K562 (cell line): ENCODE measurements at regions not wholly inside any gene's neighbourhood (a gene's known extent, or its start where the extent isn't known, plus 50 kb on each side); places are given as distances from the start of the nearest gene placed in this dataset.

Experiments used
- ATAC-seq: fragments of 200-7000 bp; cut with Tn5 transposase; 3 replicates; pipeline ENCODE4 v1.9.1; 2020; ENCODE audit warnings: moderate library complexity
- BruUV-seq: library from RNA; stranded (reverse); fragments of 400-500 nt; replicated peaks from 2 replicates; lab custom pipeline; 2021; lab: Mats Ljungman, UMichigan
- CTCF ChIA-PET: fragments of 300-600 bp; formaldehyde crosslinking; extraction: SDS; loops from one replicate; lab custom pipeline; 2021; ENCODE audit warnings: low intra/inter-chr PET ratio; lab: Yijun Ruan, JAX
- POLR2A ChIA-PET: fragments of 300-600, 350-650 bp; sonication (Branson Sonifier 250); formaldehyde crosslinking; extraction: SDS; loops from one replicate; lab custom pipeline; 2021; ENCODE audit warnings: antibody characterized with exemption, inconsistent platforms; lab: Yijun Ruan, JAX
- DNase-seq, 4 experiments: peaks; one replicate each; pipeline versions ENCODE4 v3.0.0 to v3.0.0-alpha.2; 2011 to 2018; ENCODE audit warnings: low spot score in 3 of 4, mixed read lengths in 3 of 4; ENCODE audit errors: extremely low read depth in 1 of 4
- FAIRE-seq: peaks from 2 replicates; lab custom pipeline; 2011; peaks lifted over from hg19 to GRCh38; lab: Jason Lieb, UNC
- H2AFZ ChIP-seq: 2 replicates; pipeline ENCODE4 v1.6.0; 2011; ENCODE audit warnings: low read depth, low read length, control low read depth, inconsistent platforms
- H3K27ac ChIP-seq: fragments of 200-600 bp; 3 replicates; pipeline ENCODE4 v1.8.0; 2011; ENCODE audit warnings: low read depth, mild to moderate bottlenecking, control low read depth, inconsistent platforms, low read length, moderate library complexity, mixed read lengths; ENCODE audit errors: extremely low read depth
- H3K27me3 ChIP-seq, 2 experiments: fragments of 300-600 bp in 1 of 2; 2 replicates in 1 of 2; 3 replicates in 1 of 2; pipeline versions ENCODE4 v1.6.0 to v1.8.0; 2011; ENCODE audit warnings: inconsistent platforms in 2 of 2, low read length in 2 of 2, mild to moderate bottlenecking in 1 of 2, mixed read lengths in 1 of 2, moderate library complexity in 1 of 2; ENCODE audit not compliant: control insufficient read depth in 2 of 2, insufficient read depth in 2 of 2
- H3K36me3 ChIP-seq: fragments of 300-600 bp; 3 replicates; pipeline ENCODE4 v1.8.0; 2011; ENCODE audit warnings: mild to moderate bottlenecking, low read length, inconsistent platforms; ENCODE audit not compliant: control insufficient read depth, insufficient read depth
- H3K4me1 ChIP-seq, 2 experiments: fragments of 200-600 bp in 1 of 2; replicated peaks in 1 of 2; 2 replicates in 1 of 2; 3 replicates in 1 of 2; pipeline versions ENCODE4 v1.5.1 to v1.8.0; 2011; ENCODE audit warnings: inconsistent platforms in 2 of 2, low read length in 2 of 2, mild to moderate bottlenecking in 1 of 2, mixed read lengths in 1 of 2, moderate library complexity in 1 of 2; ENCODE audit not compliant: control insufficient read depth in 2 of 2, insufficient read depth in 2 of 2
- H3K4me2 ChIP-seq: 2 replicates; pipeline ENCODE4 v1.6.1; 2011; ENCODE audit warnings: low read length, control low read depth, inconsistent platforms, mixed read lengths; ENCODE audit not compliant: insufficient read depth
- H3K4me3 ChIP-seq: fragments of 200-600 bp; sonication (generic), shearing (Covaris generic); 2 replicates; pipeline ENCODE4 v1.5.1; 2016; ENCODE audit warnings: control low read depth, inconsistent platforms
- H3K79me2 ChIP-seq: fragments of 200-600 bp; 3 replicates; pipeline ENCODE4 v1.8.0; 2011; ENCODE audit warnings: low read length, inconsistent platforms; ENCODE audit not compliant: control insufficient read depth, insufficient read depth
- H3K9ac ChIP-seq, 2 experiments: 2 replicates each; pipeline versions ENCODE4 v1.6.0 to v1.6.1; 2011; ENCODE audit warnings: low read depth in 2 of 2, low read length in 2 of 2, control low read depth in 1 of 2, inconsistent platforms in 1 of 2, mild to moderate bottlenecking in 1 of 2, mixed read lengths in 1 of 2; ENCODE audit not compliant: insufficient read depth in 1 of 2
- H3K9me1 ChIP-seq: one replicate; pipeline ENCODE4 v1.6.0; 2011; ENCODE audit warnings: inconsistent platforms, mild to moderate bottlenecking, low read length, moderate library complexity; ENCODE audit not compliant: control insufficient read depth, insufficient read depth
- H3K9me3 ChIP-seq: replicated peaks from 2 replicates; pipeline ENCODE4 v1.5.1; 2011; ENCODE audit warnings: low read depth, low read length, inconsistent platforms; ENCODE audit not compliant: control insufficient read depth, insufficient read depth
- H4K20me1 ChIP-seq: replicated peaks from 2 replicates; pipeline ENCODE4 v1.6.1; 2011; ENCODE audit warnings: low read length, inconsistent platforms, mixed read lengths; ENCODE audit not compliant: control insufficient read depth, insufficient read depth
- E2F1 ChIP-seq: sonication (generic); formaldehyde crosslinking; IDR thresholded peaks from 2 replicates; pipeline ENCODE4 v1.8.1; 2023; ENCODE audit warnings: mild to moderate bottlenecking, missing genetic modification reagents, moderate library complexity
- MEIS2 ChIP-seq: fragments of 450-650 bp; IDR thresholded peaks from 2 replicates; pipeline ENCODE4 v1.6.1; 2014; ENCODE audit warnings: mild to moderate bottlenecking; ENCODE audit not compliant: partially characterized antibody
- PHF20 ChIP-seq: fragments of 450-650 bp; IDR thresholded peaks from 2 replicates; pipeline ENCODE4 v1.6.1; 2018; ENCODE audit not compliant: partially characterized antibody
- PTBP1 ChIP-seq: fragments of 200-400 bp; formaldehyde crosslinking; IDR thresholded peaks from 2 replicates; pipeline ENCODE4 v1.6.1; 2017; ENCODE audit warnings: low read depth, low read length
- RBM39 ChIP-seq: fragments of 200-400 bp; formaldehyde crosslinking; optimal IDR thresholded peaks from 2 replicates; pipeline ENCODE3; 2018; ENCODE audit warnings: low read depth, low read length
- SP2 ChIP-seq: IDR thresholded peaks from 2 replicates; pipeline ENCODE4 v1.6.1; 2011; ENCODE audit warnings: mild to moderate bottlenecking, low read depth, low read length, moderate library complexity; ENCODE audit not compliant: poor library complexity, severe bottlenecking; ENCODE audit errors: extremely low read depth
- ZNF639 ChIP-seq, 2 experiments: fragments of 200-800 bp in 1 of 2; sonication (Bioruptor generic) in 1 of 2; sonication (generic) in 1 of 2; formaldehyde crosslinking in 1 of 2; IDR thresholded peaks in 1 of 2; conservative IDR thresholded peaks in 1 of 2; 2 replicates each; pipeline versions ENCODE4 v1.5.0 to v1.6.1; 2016 to 2020; ENCODE audit warnings: missing compliant biosample characterization in 1 of 2, missing genetic modification characterization in 1 of 2, missing genetic modification reagents in 1 of 2
- WGBS: fragments of 100-300 bp; shearing (Covaris generic); methylation state at CpG from one replicate; pipeline ENCODE4 v1.1.6; 2016; ENCODE audit warnings: low coverage, mixed read lengths; ENCODE audit not compliant: insufficient coverage; ENCODE audit errors: missing lambda C conversion rate; 5-methylcytosine and 5-hydroxymethylcytosine counted together
- in situ Hi-C: fragments of 300-500 bp; cut with MboI; formaldehyde crosslinking; loops from 4 replicates; pipeline ENCODE4 v1.15.0; 2018; ENCODE audit warnings: inconsistent platforms, mixed read lengths
- intact Hi-C: fragments of 100-400 bp; cut with micrococcal nuclease; formaldehyde crosslinking; loops from 2 replicates; pipeline ENCODE4 v1.14.2; 2022

- Histone ChIP-seq H4K20me1 (no peaks in the 10 kb centered on the region), H3K79me2 (no peaks in the 10 kb centered on the region), H3K27me3 (no peaks in the 10 kb centered on the region), H3K9me3 (no peaks in the 10 kb centered on the region), H2AFZ (no peak overlapping the region), H3K9ac (no peak overlapping the region), H3K4me2 (no peak overlapping the region), H3K36me3 (no peaks in the 10 kb centered on the region), H3K4me1 (no peaks in the 10 kb centered on the region), H3K9me1 (no peaks in the 10 kb centered on the region), H3K27ac (no peak overlapping the region), H3K4me3 (no peak overlapping the region)
- 0% methylated on average over 1 of the region's 1 CpG for WGBS
- DNase-seq (no peak), ATAC-seq (no peak), FAIRE-seq (no peak)
- in situ Hi-C loops (no loop called here), intact Hi-C loops (no loop called here)
- BruUV-seq = no TSS peak
- POLR2A ChIA-PET = no interaction called here
- TF ChIP-seq E2F1 (CRISPR knock-in tag) (no peak), PHF20 (no peak), MEIS2 (no peak), PTBP1 (no peak), ZNF639 (CRISPR knock-in tag; conservative IDR thresholded peaks at IDR 0.05 in 1 of 2, IDR thresholded peaks at IDR 0.05 in 1 of 2) (no peak), RBM39 (no peak), SP2 (no peak)
- CTCF ChIA-PET = no interaction called here
Measured at GRCh38 chr13:85379991-85380390, 419.2 kb downstream of the SLITRK6 start.
